Lung (tissue), 11 donors: ENCODE measurements at regions not wholly inside any gene's neighbourhood (a gene's known extent, or its start where the extent isn't known, plus 50 kb on each side); places are given as distances from the start of the nearest gene placed in this dataset.

ENCODE experiments used
- ATAC-seq: fragments of 200-7000 bp; cut with Tn5 transposase; one replicate; pipeline ENCODE4 v1.9.1; 2020; ENCODE audit warnings: moderate number of reproducible peaks; ENCODE audit not compliant: insufficient read depth, low FRiP score
- DNase-seq, 3 donors: peaks; one replicate each; pipeline ENCODE4 v3.0.0-alpha.2; 2013 to 2017
- H3K27ac ChIP-seq, 2 donors: one replicate each; pipeline ENCODE4 v1.5.1; 2013; ENCODE audit warnings: mild to moderate bottlenecking in 2 of 2, moderate library complexity in 2 of 2, control low read depth in 1 of 2, inconsistent platforms in 1 of 2, low read depth in 1 of 2, low read length in 1 of 2
- H3K27me3 ChIP-seq, 3 donors: one replicate each; pipeline ENCODE4 v1.5.1; 2013; ENCODE audit warnings: low read length in 2 of 3; ENCODE audit not compliant: control insufficient read depth in 3 of 3, insufficient read depth in 3 of 3
- H3K36me3 ChIP-seq, 4 donors: one replicate each; pipeline ENCODE4 v1.5.1; 2013; ENCODE audit warnings: low read length in 4 of 4, mild to moderate bottlenecking in 1 of 4, moderate library complexity in 1 of 4; ENCODE audit not compliant: control insufficient read depth in 4 of 4, insufficient read depth in 4 of 4
- H3K4me1 ChIP-seq, 5 donors: one replicate each; pipeline ENCODE4 v1.5.1; 2013; ENCODE audit warnings: low read length in 5 of 5, mild to moderate bottlenecking in 2 of 5, moderate library complexity in 1 of 5; ENCODE audit not compliant: control insufficient read depth in 5 of 5, insufficient read depth in 5 of 5
- H3K4me3 ChIP-seq: one replicate; pipeline ENCODE4 v1.5.1; 2013; ENCODE audit warnings: mild to moderate bottlenecking, control low read depth, moderate library complexity
- H3K9ac ChIP-seq, 2 donors: one replicate each; pipeline ENCODE4 v1.5.1; 2013; ENCODE audit warnings: low read length in 2 of 2, control low read depth in 1 of 2; ENCODE audit not compliant: insufficient read depth in 1 of 2
- H3K9me3 ChIP-seq, 4 donors: one replicate each; pipeline ENCODE4 v1.5.1; 2013; ENCODE audit warnings: low read length in 3 of 4, mild to moderate bottlenecking in 1 of 4, moderate library complexity in 1 of 4; ENCODE audit not compliant: control insufficient read depth in 4 of 4, insufficient read depth in 3 of 4
- WGBS, 2 donors: extraction: QIAGEN DNeasy Blood & Tissue Kit; methylation state at CpG; one replicate each; pipeline ENCODE4 v1.1.7; 2013; 5-methylcytosine and 5-hydroxymethylcytosine counted together
- TF ChIP-seq, protein P1 (sequence below): IDR thresholded peaks from 2 replicates; pipeline ENCODE4 v1.5.1; 2012; ENCODE audit warnings: mild to moderate bottlenecking; ENCODE audit errors: control extremely low read depth, extremely low read depth
- donor health status: control.
- donor health status: control.
- donor health status: Bipolar disorder and iron deficiency.
- donor health status: healthy.
- donor health status: DM: yes; HTN: yes; CAD: no.

DNA sequence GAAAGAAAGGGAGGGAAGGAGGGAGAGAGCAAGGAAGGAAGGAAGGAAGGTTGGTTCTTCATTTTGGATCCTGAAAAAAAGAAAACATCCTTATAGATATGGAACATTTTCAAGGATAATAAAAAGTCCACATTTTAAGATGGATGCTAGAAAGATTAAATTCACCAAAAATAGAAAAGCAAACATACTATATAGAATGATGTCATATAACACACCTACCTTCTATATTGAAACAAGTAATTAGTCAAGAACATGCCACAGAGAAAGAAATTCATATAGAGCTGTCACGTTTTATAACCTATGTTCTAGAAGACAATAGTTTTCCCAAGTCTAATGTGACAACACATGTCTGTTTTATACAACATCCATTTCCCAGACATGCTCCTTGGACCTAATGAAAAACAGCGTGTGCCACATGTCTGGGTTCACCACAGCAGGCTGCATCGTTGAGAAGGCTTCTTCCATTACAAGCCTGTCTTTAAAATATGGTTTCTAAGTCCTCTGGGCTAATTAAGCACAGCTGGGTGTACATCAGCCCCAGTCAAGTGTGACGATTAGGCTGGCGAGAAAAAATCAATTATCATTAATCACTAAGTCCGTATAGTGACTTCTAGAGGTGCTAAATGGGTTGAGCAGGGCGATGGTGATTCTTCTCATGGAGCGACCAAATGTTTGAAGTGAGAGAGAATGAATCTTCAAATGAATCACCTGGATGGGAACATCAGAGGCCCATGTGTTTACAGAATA, 301.8 kb downstream of the TLE1 start:
- ATAC-seq = no peak
- WGBS, 2 donors = 84 to 89% methylated on average over 8 of the region's 8 CpGs
- Histone ChIP-seq H3K9me3 (no peaks in the 10 kb centered on the region), H3K9ac (no peak overlapping the region), H3K27ac (no peak overlapping the region), H3K27me3 (no peaks in the 10 kb centered on the region), H3K4me1 (peaks cover 0 to 5% (median 4%) of the 10 kb centered on the region in 5 donors), H3K36me3 (no peaks in the 10 kb centered on the region), H3K4me3 (no peak overlapping the region)
- no peak for DNase-seq
- TF ChIP-seq, protein P1, sequence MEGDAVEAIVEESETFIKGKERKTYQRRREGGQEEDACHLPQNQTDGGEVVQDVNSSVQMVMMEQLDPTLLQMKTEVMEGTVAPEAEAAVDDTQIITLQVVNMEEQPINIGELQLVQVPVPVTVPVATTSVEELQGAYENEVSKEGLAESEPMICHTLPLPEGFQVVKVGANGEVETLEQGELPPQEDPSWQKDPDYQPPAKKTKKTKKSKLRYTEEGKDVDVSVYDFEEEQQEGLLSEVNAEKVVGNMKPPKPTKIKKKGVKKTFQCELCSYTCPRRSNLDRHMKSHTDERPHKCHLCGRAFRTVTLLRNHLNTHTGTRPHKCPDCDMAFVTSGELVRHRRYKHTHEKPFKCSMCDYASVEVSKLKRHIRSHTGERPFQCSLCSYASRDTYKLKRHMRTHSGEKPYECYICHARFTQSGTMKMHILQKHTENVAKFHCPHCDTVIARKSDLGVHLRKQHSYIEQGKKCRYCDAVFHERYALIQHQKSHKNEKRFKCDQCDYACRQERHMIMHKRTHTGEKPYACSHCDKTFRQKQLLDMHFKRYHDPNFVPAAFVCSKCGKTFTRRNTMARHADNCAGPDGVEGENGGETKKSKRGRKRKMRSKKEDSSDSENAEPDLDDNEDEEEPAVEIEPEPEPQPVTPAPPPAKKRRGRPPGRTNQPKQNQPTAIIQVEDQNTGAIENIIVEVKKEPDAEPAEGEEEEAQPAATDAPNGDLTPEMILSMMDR = no peak

DNA sequence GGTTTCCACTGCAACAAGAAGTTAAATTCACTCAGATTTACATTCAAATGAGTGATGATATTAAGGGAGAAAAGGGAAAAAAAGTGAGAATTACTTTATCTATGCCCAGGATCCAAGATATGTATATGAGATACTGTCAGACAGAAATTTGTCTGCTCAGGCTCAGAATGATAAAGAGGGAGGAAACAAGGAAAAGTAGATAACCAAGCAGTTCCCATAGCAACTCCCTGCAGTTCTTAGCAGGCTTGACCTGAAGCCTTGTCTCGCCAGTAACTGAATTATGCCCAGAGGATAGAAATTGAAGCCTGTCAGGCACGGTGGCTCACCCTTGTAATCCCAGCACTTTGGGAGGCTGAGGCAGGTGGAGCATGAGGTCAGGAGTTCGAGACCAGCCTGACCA, 304.4 kb downstream of the TLE1 start:
- ATAC-seq (no peak), DNase-seq (no peak)
- Histone ChIP-seq H3K4me3 (no peak overlapping the region), H3K27me3 (no peaks in the 10 kb centered on the region), H3K4me1 (peaks cover 0 to 4% (median 0%) of the 10 kb centered on the region in 5 donors), H3K36me3 (no peaks in the 10 kb centered on the region), H3K27ac (no peak overlapping the region), H3K9ac (no peak overlapping the region), H3K9me3 (peaks cover 0 to 2% (median 0%) of the 10 kb centered on the region in 4 donors)
- TF ChIP-seq, protein P1 = no peak
- 77 to 80% methylated on average over 3 of the region's 3 CpGs for WGBS, 2 donors

DNA sequence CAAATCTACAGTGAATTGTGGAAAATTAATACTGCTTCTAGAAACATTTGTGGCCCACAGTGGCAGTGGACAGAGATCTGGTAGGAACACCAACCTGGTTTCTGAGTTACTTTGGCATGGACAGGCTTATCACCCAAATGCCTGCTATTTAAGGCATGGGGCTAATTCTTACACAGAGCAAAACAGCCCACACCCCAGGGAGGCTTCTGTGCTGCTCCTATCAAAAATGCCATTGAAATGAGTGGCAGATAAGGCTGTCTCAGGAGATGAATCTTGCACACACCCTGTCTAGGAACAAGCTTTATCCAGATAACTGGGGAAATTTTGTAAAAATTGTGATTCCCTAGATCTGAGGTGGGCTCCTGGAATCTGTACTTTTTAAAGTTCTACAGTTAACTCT, 307.1 kb downstream of the TLE1 start:
- H3K36me3 ChIP-seq = no peaks in the 10 kb centered on the region
- no peak overlapping the region for H3K4me3 ChIP-seq
- ATAC-seq (no peak), DNase-seq (no peak)
- peaks cover 0 to 2% (median 0%) of the 10 kb centered on the region in 4 donors for H3K9me3 ChIP-seq
- no peak overlapping the region for H3K9ac ChIP-seq
- TF ChIP-seq, protein P1 = no peak
- H3K27ac ChIP-seq = no peak overlapping the region
- no peaks in the 10 kb centered on the region for H3K27me3 ChIP-seq
- no peaks in the 10 kb centered on the region for H3K4me1 ChIP-seq

DNA sequence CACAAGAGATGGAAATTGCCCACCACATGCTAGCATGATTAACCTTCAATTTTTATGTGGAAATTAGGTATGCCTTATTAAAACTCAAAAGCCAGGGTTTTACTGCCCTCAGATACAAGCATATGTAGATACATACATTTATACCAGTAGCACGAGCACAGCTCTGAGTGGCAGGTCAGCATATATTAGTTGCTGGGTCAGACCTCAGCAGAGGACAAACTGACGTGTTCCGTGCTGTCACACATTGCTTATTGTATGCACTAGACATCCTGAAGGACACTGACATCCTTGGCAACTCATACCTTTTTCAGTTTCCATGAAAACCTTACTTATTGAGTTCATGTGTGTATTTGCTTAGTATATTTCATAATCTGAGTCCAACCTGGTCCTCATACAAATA, 307.7 kb downstream of the TLE1 start:
- no peak overlapping the region for H3K9ac ChIP-seq
- WGBS, 2 donors = 92 to 94% methylated on average over 3 of the region's 3 CpGs
- ATAC-seq = no peak

More for the DNA sequence above, 307.7 kb downstream of the TLE1 start:
- Histone ChIP-seq H3K27me3 (no peaks in the 10 kb centered on the region), H3K4me1 (no peaks in the 10 kb centered on the region), H3K4me3 (no peak overlapping the region), H3K9me3 (peaks cover 0 to 2% (median 0%) of the 10 kb centered on the region in 4 donors), H3K36me3 (no peaks in the 10 kb centered on the region), H3K27ac (no peak overlapping the region)
- TF ChIP-seq, protein P1 = no peak
- no peak for DNase-seq
